A549 (cell line): ENCODE measurements at regions not wholly inside any gene's neighbourhood (a gene's known extent, or its start where the extent isn't known, plus 50 kb on each side); places are given as distances from the start of the nearest gene placed in this dataset.

Experiments
- ATAC-seq, 2 experiments: fragments of 200-7000 bp in 1 of 2; fragments of >200 bp in 1 of 2; cut with Nextera tagmentation in 1 of 2; cut with Tn5 transposase in 1 of 2; 3 replicates each; pipeline versions ENCODE4 v1.8.0 to v1.9.1; 2018 to 2020; ENCODE audit warnings: mild to moderate bottlenecking in 1 of 2, moderate library complexity in 1 of 2
- CTCF ChIA-PET: fragments of 300-600 bp; sonication (Branson Sonifier 250); formaldehyde crosslinking; extraction: SDS; loops from one replicate; lab custom pipeline; 2021; ENCODE audit warnings: antibody characterized with exemption, inconsistent platforms; lab: Yijun Ruan, JAX
- POLR2A ChIA-PET: fragments of 350-600 bp; formaldehyde crosslinking; extraction: SDS; loops from one replicate; lab custom pipeline; 2021; ENCODE audit warnings: antibody characterized with exemption, inconsistent platforms; lab: Yijun Ruan, JAX
- DNase-seq, 2 experiments: peaks; one replicate each; pipeline versions ENCODE4 v3.0.0 to v3.0.0-alpha.2; 2011 to 2016; ENCODE audit warnings: low read depth in 1 of 2, low spot score in 1 of 2
- FAIRE-seq: peaks from 2 replicates; lab custom pipeline; 2011; peaks lifted over from hg19 to GRCh38; lab: Jason Lieb, UNC
- H3K27ac ChIP-seq, 2 experiments: fragments of >200 bp; sonication (Bioruptor Twin); formaldehyde crosslinking; 3 replicates each; pipeline ENCODE4 v1.5.1; 2016 to 2017
- H3K4me1 ChIP-seq: fragments of >200 bp; sonication (Bioruptor Twin); formaldehyde crosslinking; 3 replicates; pipeline ENCODE4 v1.6.1; 2016
- H3K4me2 ChIP-seq: fragments of >200 bp; sonication (Bioruptor Twin); formaldehyde crosslinking; 3 replicates; pipeline ENCODE4 v1.6.1; 2016
- H3K4me3 ChIP-seq: fragments of >200 bp; sonication (Bioruptor Twin); formaldehyde crosslinking; 3 replicates; pipeline ENCODE4 v1.5.1; 2016
- H3K9me3 ChIP-seq: fragments of >200 bp; sonication (Bioruptor Twin); formaldehyde crosslinking; 3 replicates; pipeline ENCODE4 v1.6.1; 2016
- ATOH8 ChIP-seq: fragments of 250-450 bp; sonication (Bioruptor Pico); IDR thresholded peaks from 2 replicates; pipeline ENCODE4 v1.5.0; 2020; ENCODE audit warnings: low read depth, mild to moderate bottlenecking, moderate library complexity
- BHLHE40 ChIP-seq: IDR thresholded peaks from 2 replicates; pipeline ENCODE4 v1.6.1; 2012; ENCODE audit warnings: low read depth, low read length, inconsistent platforms
- CBX2 ChIP-seq: fragments of 200-600 bp; sonication (generic); IDR thresholded peaks from 2 replicates; pipeline ENCODE4 v1.6.1; 2016; ENCODE audit warnings: low read depth, mild to moderate bottlenecking, borderline replicate concordance
- CHD2 ChIP-seq: fragments of 150-350 bp; IDR thresholded peaks from 2 replicates; pipeline ENCODE4 v1.6.1; 2014; ENCODE audit warnings: low read length; ENCODE audit not compliant: partially characterized antibody
- E2F6 ChIP-seq: IDR thresholded peaks from 2 replicates; pipeline ENCODE4 v1.6.1; 2012; ENCODE audit warnings: low read depth, borderline replicate concordance
- EHMT2 ChIP-seq: fragments of 200-600 bp; sonication (generic); IDR thresholded peaks from 2 replicates; pipeline ENCODE4 v1.6.1; 2016; ENCODE audit warnings: antibody characterized with exemption, low read depth, mild to moderate bottlenecking, moderate library complexity
- EP300 ChIP-seq, 2 experiments: fragments of >200 bp; sonication (Bioruptor Twin); formaldehyde crosslinking; IDR thresholded peaks; 2 replicates in 1 of 2; 3 replicates in 1 of 2; pipeline ENCODE4 v1.6.1; 2016 to 2017
- FOSB ChIP-seq: fragments of 250-450 bp; sonication (Bioruptor Pico); IDR thresholded peaks from 2 replicates; pipeline ENCODE4 v1.5.0; 2020; ENCODE audit warnings: mild to moderate bottlenecking, moderate library complexity
- HEYL ChIP-seq: fragments of 250-450 bp; sonication (Bioruptor Pico); IDR thresholded peaks from 2 replicates; pipeline ENCODE4 v1.8.0; 2021; ENCODE audit warnings: mild to moderate bottlenecking, moderate library complexity
- HOXA7 ChIP-seq: fragments of 250-450 bp; sonication (Bioruptor Pico); IDR thresholded peaks from 2 replicates; pipeline ENCODE4 v1.5.0; 2020; ENCODE audit warnings: mild to moderate bottlenecking, moderate library complexity
- HOXB13 ChIP-seq: fragments of 250-450 bp; sonication (Bioruptor Pico); IDR thresholded peaks from 2 replicates; pipeline ENCODE4 v1.5.0; 2020; ENCODE audit warnings: low read depth, mild to moderate bottlenecking, moderate library complexity
- JUN ChIP-seq, 2 experiments: fragments of >200 bp; sonication (Bioruptor Twin); formaldehyde crosslinking; IDR thresholded peaks; 2 replicates in 1 of 2; 3 replicates in 1 of 2; pipeline ENCODE4 v1.6.1; 2016 to 2017
- MAFK ChIP-seq: fragments of 450-650 bp; IDR thresholded peaks from 2 replicates; pipeline ENCODE4 v1.6.1; 2014; ENCODE audit not compliant: partially characterized antibody
- MAZ ChIP-seq: fragments of 150-350 bp; IDR thresholded peaks from 2 replicates; pipeline ENCODE4 v1.6.1; 2014; ENCODE audit warnings: antibody characterized with exemption, low read depth, low read length, borderline replicate concordance
- NFE2L2 ChIP-seq: fragments of 150-350 bp; conservative IDR thresholded peaks from 2 replicates; pipeline ENCODE4 v1.6.1; 2014; ENCODE audit warnings: low read length
- NR3C1 ChIP-seq: fragments of >200 bp; sonication (Bioruptor Twin); formaldehyde crosslinking; IDR thresholded peaks from 3 replicates; pipeline ENCODE4 v1.6.1; 2017
- PHF8 ChIP-seq: fragments of 200-600 bp; sonication (generic); IDR thresholded peaks from 2 replicates; pipeline ENCODE4 v1.6.1; 2016; ENCODE audit warnings: low read depth, mild to moderate bottlenecking, antibody characterized with exemption, moderate library complexity, borderline replicate concordance
- RARB ChIP-seq: fragments of 250-450 bp; sonication (Bioruptor Pico); IDR thresholded peaks from 2 replicates; pipeline ENCODE4 v1.8.0; 2021; ENCODE audit warnings: mild to moderate bottlenecking, moderate library complexity
- REST ChIP-seq: fragments of 200-600 bp; sonication (generic); IDR thresholded peaks from 2 replicates; pipeline ENCODE4 v1.6.1; 2016; ENCODE audit warnings: antibody characterized with exemption, mild to moderate bottlenecking, moderate library complexity
- RFX5 ChIP-seq: fragments of 450-650 bp; IDR thresholded peaks from 2 replicates; pipeline ENCODE4 v1.7.1; 2014; ENCODE audit warnings: antibody characterized with exemption, mild to moderate bottlenecking, moderate library complexity
- RNF2 ChIP-seq: fragments of 200-600 bp; sonication (generic); IDR thresholded peaks from 2 replicates; pipeline ENCODE4 v1.6.1; 2016; ENCODE audit warnings: low read depth, mild to moderate bottlenecking, antibody characterized with exemption, moderate library complexity, borderline replicate concordance
- USF2 ChIP-seq: fragments of 450-650 bp; IDR thresholded peaks from 2 replicates; pipeline ENCODE4 v1.6.1; 2014; ENCODE audit warnings: antibody characterized with exemption
- WGBS: methylation state at CpG from one replicate; pipeline ENCODE4 v1.1.6; 2017; ENCODE audit errors: missing lambda C conversion rate; 5-methylcytosine and 5-hydroxymethylcytosine counted together

GRCh38 chr9:31500422-31500821, 884.0 kb upstream of the ACO1 start:
- FAIRE-seq, result no peak
- no peak overlapping the region for H3K27ac ChIP-seq
- DNase-seq, result no peak
- no peak for TF ChIP-seq RFX5
- TF ChIP-seq NR3C1, result no peak
- no peak for TF ChIP-seq PHF8
- no peak for TF ChIP-seq E2F6
- no peak for TF ChIP-seq USF2
- no peak for TF ChIP-seq EHMT2
- no peak for TF ChIP-seq BHLHE40
- no peak for TF ChIP-seq REST
- no peak for TF ChIP-seq CHD2
- no peak for TF ChIP-seq ATOH8
- TF ChIP-seq HOXA7, result no peak
- no peak for TF ChIP-seq RARB (CRISPR knock-in tag)
- TF ChIP-seq EP300 (IDR thresholded peaks at IDR 0.05), result no peak
- TF ChIP-seq HEYL, result no peak
- TF ChIP-seq MAZ, result no peak
- no peak for TF ChIP-seq RNF2
- no peak for TF ChIP-seq HOXB13
- no peak for TF ChIP-seq NFE2L2
- TF ChIP-seq JUN (IDR thresholded peaks at IDR 0.05), result no peak
- TF ChIP-seq CBX2, result no peak
- TF ChIP-seq, all 56 proteins: peak for 0
- POLR2A ChIA-PET, result no interaction called here
- ATAC-seq, result no peak
- no peaks in the 10 kb centered on the region for H3K4me1 ChIP-seq
- no peaks in the 10 kb centered on the region for H3K9me3 ChIP-seq
- no peak overlapping the region for H3K4me3 ChIP-seq
- CTCF ChIA-PET, result no interaction called here
- 6% methylated on average over 1 of the region's 1 CpG for WGBS
- no peak overlapping the region for H3K4me2 ChIP-seq

- ATAC-seq, result no peak
- POLR2A ChIA-PET, result no interaction called here
- CTCF ChIA-PET, result interaction anchor here (1.4 kb wide), 1 partner anchor 10 kb away, joined by 3 read pairs; no protein-coding TSS in a partner anchor
- H3K4me2 ChIP-seq, result no peak overlapping the region
- H3K4me1 ChIP-seq, result no peaks in the 10 kb centered on the region
- FAIRE-seq, result no peak
- DNase-seq, result no peak
- no peak overlapping the region for H3K4me3 ChIP-seq
- H3K9me3 ChIP-seq, result no peaks in the 10 kb centered on the region
- no peak for TF ChIP-seq EP300 (IDR thresholded peaks at IDR 0.05)
- TF ChIP-seq FOSB (CRISPR knock-in tag), result no peak
- TF ChIP-seq RARB (CRISPR knock-in tag), result no peak
- TF ChIP-seq MAFK, result no peak
- no peak for TF ChIP-seq PHF8
- no peak for TF ChIP-seq HOXA7
- WGBS, result 0% methylated on average over 4 of the region's 6 CpGs
- no peak overlapping the region for H3K27ac ChIP-seq
Measured at GRCh38 chr9:31519011-31519410, 865.4 kb upstream of the ACO1 start.
